AG04449 (cell line): ENCODE measurements at regions not wholly inside any gene's neighbourhood (a gene's known extent, or its start where the extent isn't known, plus 50 kb on each side); places are given as distances from the start of the nearest gene placed in this dataset.

Experiments
- CTCF ChIA-PET: fragments of 350-600 bp; formaldehyde crosslinking; extraction: SDS; loops from one replicate; lab custom pipeline; 2021; ENCODE audit warnings: antibody characterized with exemption; lab: Yijun Ruan, JAX
- POLR2A ChIA-PET: fragments of 400-600, 350-600 bp; formaldehyde crosslinking; extraction: SDS; loops from one replicate; lab custom pipeline; 2020; ENCODE audit warnings: antibody characterized with exemption, inconsistent platforms; lab: Yijun Ruan, JAX
- DNase-seq: peaks from one replicate; pipeline ENCODE4 v3.0.0-alpha.2; 2010; ENCODE audit warnings: low read depth, low spot score
- H3K4me3 ChIP-seq: 2 replicates; pipeline ENCODE4 v1.5.1; 2011; ENCODE audit warnings: low read depth, mild to moderate bottlenecking, control low read depth, low read length
- TF ChIP-seq, protein P1 (sequence below): IDR thresholded peaks from one replicate; pipeline ENCODE4 v1.5.1; 2011; ENCODE audit warnings: mild to moderate bottlenecking, moderate library complexity, low read length, control low read depth, inconsistent platforms; ENCODE audit not compliant: insufficient read depth; ENCODE audit errors: missing control alignments

DNA sequence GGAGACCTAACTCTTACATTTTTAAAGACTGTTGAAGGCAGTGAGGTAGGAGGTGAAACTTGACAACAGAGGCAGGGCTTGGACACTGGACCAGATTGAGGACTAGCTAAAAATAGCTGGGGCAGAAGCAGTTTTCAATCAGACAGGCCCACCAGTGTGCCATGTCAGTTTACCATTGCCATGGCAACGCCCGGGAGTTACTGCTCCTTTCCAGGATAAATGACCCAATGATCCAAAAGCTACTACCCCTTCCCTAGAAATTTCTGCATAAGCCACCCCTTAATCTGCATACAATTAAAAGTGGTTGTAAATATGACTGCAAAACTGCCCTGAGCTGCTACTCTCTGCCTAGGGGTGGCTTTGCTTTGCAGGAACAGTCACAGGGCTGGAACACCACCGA, 53.2 kb upstream of the PKP2 start:
- CTCF ChIA-PET: no interaction called here
- no peak overlapping the region for H3K4me3 ChIP-seq
- POLR2A ChIA-PET: no interaction called here
- TF ChIP-seq, protein P1, sequence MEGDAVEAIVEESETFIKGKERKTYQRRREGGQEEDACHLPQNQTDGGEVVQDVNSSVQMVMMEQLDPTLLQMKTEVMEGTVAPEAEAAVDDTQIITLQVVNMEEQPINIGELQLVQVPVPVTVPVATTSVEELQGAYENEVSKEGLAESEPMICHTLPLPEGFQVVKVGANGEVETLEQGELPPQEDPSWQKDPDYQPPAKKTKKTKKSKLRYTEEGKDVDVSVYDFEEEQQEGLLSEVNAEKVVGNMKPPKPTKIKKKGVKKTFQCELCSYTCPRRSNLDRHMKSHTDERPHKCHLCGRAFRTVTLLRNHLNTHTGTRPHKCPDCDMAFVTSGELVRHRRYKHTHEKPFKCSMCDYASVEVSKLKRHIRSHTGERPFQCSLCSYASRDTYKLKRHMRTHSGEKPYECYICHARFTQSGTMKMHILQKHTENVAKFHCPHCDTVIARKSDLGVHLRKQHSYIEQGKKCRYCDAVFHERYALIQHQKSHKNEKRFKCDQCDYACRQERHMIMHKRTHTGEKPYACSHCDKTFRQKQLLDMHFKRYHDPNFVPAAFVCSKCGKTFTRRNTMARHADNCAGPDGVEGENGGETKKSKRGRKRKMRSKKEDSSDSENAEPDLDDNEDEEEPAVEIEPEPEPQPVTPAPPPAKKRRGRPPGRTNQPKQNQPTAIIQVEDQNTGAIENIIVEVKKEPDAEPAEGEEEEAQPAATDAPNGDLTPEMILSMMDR: no peak
- no peak for DNase-seq

DNA sequence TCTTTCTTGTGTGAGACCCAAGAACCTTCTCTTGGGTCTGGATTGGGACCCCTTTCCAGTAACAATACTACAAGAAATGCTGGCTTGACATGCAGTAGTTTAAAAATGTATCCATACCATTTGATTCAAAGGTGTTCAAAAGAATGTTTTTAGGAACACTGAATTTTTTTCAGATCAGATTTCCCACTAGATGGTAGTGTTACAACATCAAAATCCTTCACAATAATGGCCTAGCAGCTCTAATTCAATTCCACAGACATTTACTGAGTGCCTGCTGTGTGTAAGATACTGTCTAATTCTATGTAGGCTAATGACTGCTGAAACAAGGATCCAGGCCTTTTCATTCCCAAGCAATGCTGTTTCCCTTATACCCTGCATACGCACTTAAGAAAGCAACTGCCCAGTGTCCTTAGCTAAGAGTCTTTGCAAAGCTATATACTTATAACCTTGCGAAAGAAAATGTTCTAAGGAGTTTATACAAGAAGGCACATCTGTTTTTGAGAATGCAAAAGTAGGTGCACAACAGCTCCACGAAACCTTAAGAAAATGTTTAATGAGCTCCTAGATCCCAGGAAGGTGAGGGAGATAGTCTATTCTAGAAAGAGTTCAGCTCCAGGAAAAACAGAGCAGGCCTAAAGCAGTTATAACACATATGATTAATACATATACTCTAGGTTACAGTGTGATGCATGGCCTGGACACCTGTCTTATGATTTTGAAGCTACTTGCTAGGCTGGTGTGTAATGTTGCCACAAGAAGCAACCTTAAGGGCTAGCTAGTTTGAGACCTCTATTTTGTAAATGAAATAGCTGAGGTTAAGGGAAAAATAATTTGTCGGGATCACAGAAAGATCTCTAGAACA, 50.9 kb upstream of the PKP2 start:
- CTCF ChIA-PET: no interaction called here
- DNase-seq: no peak
- POLR2A ChIA-PET: no interaction called here
- TF ChIP-seq, protein P1: no peak
- no peak overlapping the region for H3K4me3 ChIP-seq

DNA sequence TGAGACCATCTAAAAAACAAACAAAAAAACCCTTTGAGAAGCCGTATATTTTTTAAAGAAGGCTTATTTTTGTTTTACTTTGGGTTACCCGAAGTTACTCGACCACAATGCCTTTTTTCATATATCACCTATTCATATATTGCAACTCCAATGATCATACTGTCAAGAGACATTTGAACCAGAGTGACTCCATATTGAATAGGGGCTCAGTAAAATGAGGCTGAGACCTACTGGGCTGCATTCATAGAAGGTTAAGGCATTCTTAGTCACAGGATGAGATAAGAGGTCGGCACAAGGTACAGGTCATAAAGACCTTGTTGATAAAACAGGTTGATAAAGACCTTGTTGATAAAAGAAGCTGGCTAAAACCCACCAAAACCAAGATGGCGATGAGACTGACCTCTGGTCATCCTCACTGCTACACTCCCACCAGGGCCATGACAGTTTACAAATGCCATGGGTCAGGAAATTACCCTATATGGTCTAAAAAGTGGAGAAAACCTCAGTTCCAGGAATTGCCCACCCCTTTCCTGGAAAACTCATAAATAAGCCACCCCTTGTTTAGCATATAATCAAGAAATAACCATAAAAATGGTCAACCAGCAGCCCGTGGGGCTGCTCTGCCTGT, 50.0 kb upstream of the PKP2 start:
- H3K4me3 ChIP-seq: no peak overlapping the region
- CTCF ChIA-PET: no interaction called here
- TF ChIP-seq, protein P1: no peak
- no peak for DNase-seq
- POLR2A ChIA-PET: no interaction called here
